HEK293 (cell line): ENCODE measurements at regions not wholly inside any gene's neighbourhood (a gene's known extent, or its start where the extent isn't known, plus 50 kb on each side); places are given as distances from the start of the nearest gene placed in this dataset.
"Not testable (repeated sequence)": the region's sequence is repeated elsewhere in the genome, so short reads cannot be mapped to it uniquely, and the experiment has no call there.

Experiments
- CTCF ChIA-PET: fragments of 350-600 bp; formaldehyde crosslinking; extraction: SDS; loops from one replicate; lab custom pipeline; 2021; ENCODE audit warnings: antibody characterized with exemption; lab: Yijun Ruan, JAX
- POLR2A ChIA-PET: fragments of 300-600 bp; formaldehyde crosslinking; extraction: SDS; loops from one replicate; lab custom pipeline; 2020; ENCODE audit warnings: antibody characterized with exemption, inconsistent platforms; lab: Yijun Ruan, JAX
- H3K27ac ChIP-seq: fragments of 200-500 bp; sonication (Bioruptor generic); 2 replicates; pipeline ENCODE4 v1.5.1; 2014; ENCODE audit warnings: low read depth, low read length, control low read depth, inconsistent platforms; ENCODE audit errors: extremely low read depth
- H3K36me3 ChIP-seq, 2 experiments: fragments of 200-500 bp in 1 of 2; sonication (Bioruptor generic) in 1 of 2; 1 replicate in 1 of 2; 2 replicates in 1 of 2; pipeline ENCODE4 v1.5.1; 2014 to 2017; ENCODE audit warnings: inconsistent platforms in 2 of 2, low read length in 2 of 2; ENCODE audit not compliant: control insufficient read depth in 2 of 2, insufficient read depth in 1 of 2
- H3K4me1 ChIP-seq: fragments of 200-500 bp; sonication (Bioruptor generic); 2 replicates; pipeline ENCODE4 v1.5.1; 2014; ENCODE audit warnings: mild to moderate bottlenecking, low read length, inconsistent platforms; ENCODE audit not compliant: control insufficient read depth, insufficient read depth
- H3K4me3 ChIP-seq: 2 replicates; pipeline ENCODE4 v1.5.1; 2011; ENCODE audit warnings: low read depth, mild to moderate bottlenecking, control low read depth, low read length, moderate library complexity
- H3K9me3 ChIP-seq: fragments of 200-500 bp; sonication (Bioruptor generic); 2 replicates; pipeline ENCODE4 v1.5.1; 2014; ENCODE audit warnings: low read depth, low read length, inconsistent platforms; ENCODE audit not compliant: control insufficient read depth, insufficient read depth
- AEBP2 ChIP-seq: fragments of 450-650 bp; formaldehyde crosslinking; IDR thresholded peaks from 2 replicates; pipeline ENCODE4 v1.5.1; 2016; ENCODE audit warnings: missing biosample characterization, missing genetic modification characterization, borderline replicate concordance
- INSM2 ChIP-seq: fragments of 450-650 bp; formaldehyde crosslinking; IDR thresholded peaks from 2 replicates; pipeline ENCODE4 v1.5.1; 2016; ENCODE audit warnings: missing biosample characterization, missing genetic modification characterization
- ZBTB8A ChIP-seq: fragments of 450-650 bp; formaldehyde crosslinking; IDR thresholded peaks from 2 replicates; pipeline ENCODE4 v1.5.1; 2016; ENCODE audit warnings: missing biosample characterization, missing genetic modification characterization
- ZNF140 ChIP-seq: fragments of 450-650 bp; formaldehyde crosslinking; IDR thresholded peaks from 2 replicates; pipeline ENCODE4 v1.5.1; 2016; ENCODE audit warnings: missing biosample characterization, missing genetic modification characterization
- ZNF202 ChIP-seq: fragments of 450-650 bp; formaldehyde crosslinking; IDR thresholded peaks from 2 replicates; pipeline ENCODE4 v1.5.1; 2016; ENCODE audit warnings: missing biosample characterization, missing genetic modification characterization, borderline replicate concordance
- ZNF266 ChIP-seq: fragments of 450-650 bp; formaldehyde crosslinking; IDR thresholded peaks from 2 replicates; pipeline ENCODE4 v1.5.1; 2016; ENCODE audit warnings: missing biosample characterization, missing genetic modification characterization, low read depth
- ZNF426 ChIP-seq: fragments of 450-650 bp; formaldehyde crosslinking; IDR thresholded peaks from 2 replicates; pipeline ENCODE4 v1.5.1; 2017; ENCODE audit warnings: missing biosample characterization, missing genetic modification characterization, mild to moderate bottlenecking, inconsistent platforms, moderate library complexity
- ZNF518A ChIP-seq: fragments of 450-650 bp; formaldehyde crosslinking; conservative IDR thresholded peaks from 2 replicates; pipeline ENCODE4 v1.5.1; 2016; ENCODE audit warnings: low read depth, missing biosample characterization, missing genetic modification characterization
- ZNF555 ChIP-seq: fragments of 450-650 bp; formaldehyde crosslinking; conservative IDR thresholded peaks from 2 replicates; pipeline ENCODE4 v1.5.1; 2017; ENCODE audit warnings: missing biosample characterization, mild to moderate bottlenecking, missing genetic modification characterization, inconsistent platforms
- ZNF623 ChIP-seq: fragments of 450-650 bp; formaldehyde crosslinking; IDR thresholded peaks from 2 replicates; pipeline ENCODE4 v1.5.1; 2016; ENCODE audit warnings: missing biosample characterization, missing genetic modification characterization
- ZNF654 ChIP-seq: fragments of 450-650 bp; formaldehyde crosslinking; IDR thresholded peaks from 2 replicates; pipeline ENCODE4 v1.5.1; 2016; ENCODE audit warnings: low read depth, missing biosample characterization, missing genetic modification characterization
- ZNF658 ChIP-seq: fragments of 450-650 bp; formaldehyde crosslinking; IDR thresholded peaks from 2 replicates; pipeline ENCODE4; 2016; ENCODE audit warnings: missing biosample characterization, missing genetic modification characterization
- ZNF670 ChIP-seq: fragments of 450-650 bp; formaldehyde crosslinking; IDR thresholded peaks from 2 replicates; pipeline ENCODE4 v1.5.1; 2016; ENCODE audit warnings: missing biosample characterization, missing genetic modification characterization, low read depth
- ZXDB ChIP-seq: fragments of 450-650 bp; formaldehyde crosslinking; IDR thresholded peaks from 2 replicates; pipeline ENCODE4 v1.5.1; 2016; ENCODE audit warnings: missing biosample characterization, missing genetic modification characterization
- TF ChIP-seq, protein P1 (sequence below): fragments of 450-650 bp; formaldehyde crosslinking; IDR thresholded peaks from 2 replicates; pipeline ENCODE4 v1.5.1; 2016; ENCODE audit warnings: missing biosample characterization, missing genetic modification characterization, borderline replicate concordance
- TF ChIP-seq, protein P2 (sequence below): fragments of 450-650 bp; formaldehyde crosslinking; conservative IDR thresholded peaks from 2 replicates; pipeline ENCODE4 v1.5.1; 2016; ENCODE audit warnings: low read depth, missing biosample characterization, missing genetic modification characterization

GRCh38 chrX:109785053-109785452 lies 52.0 kb upstream of the ACSL4 start:
- TF ChIP-seq ZNF658 (tag by site-specific recombination): no peak
- no peak for TF ChIP-seq ZNF670
- TF ChIP-seq, protein P1, sequence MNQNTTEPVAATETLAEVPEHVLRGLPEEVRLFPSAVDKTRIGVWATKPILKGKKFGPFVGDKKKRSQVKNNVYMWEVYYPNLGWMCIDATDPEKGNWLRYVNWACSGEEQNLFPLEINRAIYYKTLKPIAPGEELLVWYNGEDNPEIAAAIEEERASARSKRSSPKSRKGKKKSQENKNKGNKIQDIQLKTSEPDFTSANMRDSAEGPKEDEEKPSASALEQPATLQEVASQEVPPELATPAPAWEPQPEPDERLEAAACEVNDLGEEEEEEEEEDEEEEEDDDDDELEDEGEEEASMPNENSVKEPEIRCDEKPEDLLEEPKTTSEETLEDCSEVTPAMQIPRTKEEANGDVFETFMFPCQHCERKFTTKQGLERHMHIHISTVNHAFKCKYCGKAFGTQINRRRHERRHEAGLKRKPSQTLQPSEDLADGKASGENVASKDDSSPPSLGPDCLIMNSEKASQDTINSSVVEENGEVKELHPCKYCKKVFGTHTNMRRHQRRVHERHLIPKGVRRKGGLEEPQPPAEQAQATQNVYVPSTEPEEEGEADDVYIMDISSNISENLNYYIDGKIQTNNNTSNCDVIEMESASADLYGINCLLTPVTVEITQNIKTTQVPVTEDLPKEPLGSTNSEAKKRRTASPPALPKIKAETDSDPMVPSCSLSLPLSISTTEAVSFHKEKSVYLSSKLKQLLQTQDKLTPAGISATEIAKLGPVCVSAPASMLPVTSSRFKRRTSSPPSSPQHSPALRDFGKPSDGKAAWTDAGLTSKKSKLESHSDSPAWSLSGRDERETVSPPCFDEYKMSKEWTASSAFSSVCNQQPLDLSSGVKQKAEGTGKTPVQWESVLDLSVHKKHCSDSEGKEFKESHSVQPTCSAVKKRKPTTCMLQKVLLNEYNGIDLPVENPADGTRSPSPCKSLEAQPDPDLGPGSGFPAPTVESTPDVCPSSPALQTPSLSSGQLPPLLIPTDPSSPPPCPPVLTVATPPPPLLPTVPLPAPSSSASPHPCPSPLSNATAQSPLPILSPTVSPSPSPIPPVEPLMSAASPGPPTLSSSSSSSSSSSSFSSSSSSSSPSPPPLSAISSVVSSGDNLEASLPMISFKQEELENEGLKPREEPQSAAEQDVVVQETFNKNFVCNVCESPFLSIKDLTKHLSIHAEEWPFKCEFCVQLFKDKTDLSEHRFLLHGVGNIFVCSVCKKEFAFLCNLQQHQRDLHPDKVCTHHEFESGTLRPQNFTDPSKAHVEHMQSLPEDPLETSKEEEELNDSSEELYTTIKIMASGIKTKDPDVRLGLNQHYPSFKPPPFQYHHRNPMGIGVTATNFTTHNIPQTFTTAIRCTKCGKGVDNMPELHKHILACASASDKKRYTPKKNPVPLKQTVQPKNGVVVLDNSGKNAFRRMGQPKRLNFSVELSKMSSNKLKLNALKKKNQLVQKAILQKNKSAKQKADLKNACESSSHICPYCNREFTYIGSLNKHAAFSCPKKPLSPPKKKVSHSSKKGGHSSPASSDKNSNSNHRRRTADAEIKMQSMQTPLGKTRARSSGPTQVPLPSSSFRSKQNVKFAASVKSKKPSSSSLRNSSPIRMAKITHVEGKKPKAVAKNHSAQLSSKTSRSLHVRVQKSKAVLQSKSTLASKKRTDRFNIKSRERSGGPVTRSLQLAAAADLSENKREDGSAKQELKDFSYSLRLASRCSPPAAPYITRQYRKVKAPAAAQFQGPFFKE: no peak
- no peak for TF ChIP-seq INSM2 (tag by site-specific recombination)
- no peak for TF ChIP-seq AEBP2
- TF ChIP-seq ZBTB8A (tag by site-specific recombination): no peak
- TF ChIP-seq ZXDB (tag by site-specific recombination): no peak
- H3K4me3 ChIP-seq: no peak overlapping the region
- H3K27ac ChIP-seq: no peak overlapping the region
- no peaks in the 10 kb centered on the region for H3K9me3 ChIP-seq
- H3K36me3 ChIP-seq: no peaks in the 10 kb centered on the region; a peak in 1 of 3 replicates
- POLR2A ChIA-PET: no interaction called here
- CTCF ChIA-PET: interaction anchor here (0.6 to 1.6 kb wide), 4 partner anchors 9 to 1243 kb away, joined by 3 read pairs; no protein-coding TSS in a partner anchor
- no peaks in the 10 kb centered on the region for H3K4me1 ChIP-seq

GRCh38 chrX:109790511-109790910 lies 57.5 kb upstream of the ACSL4 start:
- H3K36me3 ChIP-seq, POLR2A ChIA-PET, H3K4me1 ChIP-seq, H3K4me3 ChIP-seq, H3K27ac ChIP-seq, H3K9me3 ChIP-seq: not testable (repeated sequence)
- CTCF ChIA-PET: interaction anchor here (0.6 kb wide), 1 partner anchor 868 kb away, joined by 4 read pairs; no protein-coding TSS in a partner anchor
- TF ChIP-seq ZNF202 (tag by site-specific recombination) (peak; percentile 33; the same call in 1 of the 2 replicates), ZNF426 (tag by site-specific recombination) (peak; percentile 56), ZNF555 (tag by site-specific recombination) (peak; percentile 52), ZNF140 (peak; percentile 43; the same call in 1 of the 2 replicates), ZNF266 (tag by site-specific recombination) (peak; percentile 52; the same call in 1 of the 2 replicates), ZNF518A (tag by site-specific recombination) (peak; percentile 67; the same call in 1 of the 2 replicates), ZNF623 (tag by site-specific recombination) (peak; percentile 37; the same call in 1 of the 2 replicates), ZNF654 (tag by site-specific recombination) (0 out of 2 replicates have a peak, but pooled peaks have one; percentile 13)
- TF ChIP-seq, protein P2, sequence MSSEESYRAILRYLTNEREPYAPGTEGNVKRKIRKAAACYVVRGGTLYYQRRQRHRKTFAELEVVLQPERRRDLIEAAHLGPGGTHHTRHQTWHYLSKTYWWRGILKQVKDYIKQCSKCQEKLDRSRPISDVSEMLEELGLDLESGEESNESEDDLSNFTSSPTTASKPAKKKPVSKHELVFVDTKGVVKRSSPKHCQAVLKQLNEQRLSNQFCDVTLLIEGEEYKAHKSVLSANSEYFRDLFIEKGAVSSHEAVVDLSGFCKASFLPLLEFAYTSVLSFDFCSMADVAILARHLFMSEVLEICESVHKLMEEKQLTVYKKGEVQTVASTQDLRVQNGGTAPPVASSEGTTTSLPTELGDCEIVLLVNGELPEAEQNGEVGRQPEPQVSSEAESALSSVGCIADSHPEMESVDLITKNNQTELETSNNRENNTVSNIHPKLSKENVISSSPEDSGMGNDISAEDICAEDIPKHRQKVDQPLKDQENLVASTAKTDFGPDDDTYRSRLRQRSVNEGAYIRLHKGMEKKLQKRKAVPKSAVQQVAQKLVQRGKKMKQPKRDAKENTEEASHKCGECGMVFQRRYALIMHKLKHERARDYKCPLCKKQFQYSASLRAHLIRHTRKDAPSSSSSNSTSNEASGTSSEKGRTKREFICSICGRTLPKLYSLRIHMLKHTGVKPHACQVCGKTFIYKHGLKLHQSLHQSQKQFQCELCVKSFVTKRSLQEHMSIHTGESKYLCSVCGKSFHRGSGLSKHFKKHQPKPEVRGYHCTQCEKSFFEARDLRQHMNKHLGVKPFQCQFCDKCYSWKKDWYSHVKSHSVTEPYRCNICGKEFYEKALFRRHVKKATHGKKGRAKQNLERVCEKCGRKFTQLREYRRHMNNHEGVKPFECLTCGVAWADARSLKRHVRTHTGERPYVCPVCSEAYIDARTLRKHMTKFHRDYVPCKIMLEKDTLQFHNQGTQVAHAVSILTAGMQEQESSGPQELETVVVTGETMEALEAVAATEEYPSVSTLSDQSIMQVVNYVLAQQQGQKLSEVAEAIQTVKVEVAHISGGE (tag by site-specific recombination): peak; percentile 47
